MM.1S (cell line): ENCODE measurements at regions not wholly inside any gene's neighbourhood (a gene's known extent, or its start where the extent isn't known, plus 50 kb on each side); places are given as distances from the start of the nearest gene placed in this dataset.

Experiments
- CTCF ChIP-seq: fragments of 300-600 bp; sonication (generic); IDR thresholded peaks from 2 replicates; pipeline ENCODE4 v1.5.1; 2016; ENCODE audit warnings: antibody characterized with exemption, low read length, mixed read lengths
- EZH2 ChIP-seq: fragments of 300-600 bp; sonication (generic); optimal IDR thresholded peaks from 2 replicates; pipeline ENCODE3; 2017; ENCODE audit warnings: low read depth, mild to moderate bottlenecking, antibody characterized with exemption, low read length, mixed read lengths
- EZH2phosphoT487 ChIP-seq: fragments of 300-600 bp; sonication (generic); IDR thresholded peaks from 2 replicates; pipeline ENCODE4 v1.6.1; 2018; ENCODE audit warnings: antibody characterized with exemption, low read length

GRCh38 chr2:34174506-34174905, 575.4 kb upstream of the FAM98A start:
- TF ChIP-seq CTCF (no peak), EZH2 (no peak), EZH2phosphoT487 (no peak)
